DMS 273 (cell line): ENCODE measurements at regions not wholly inside any gene's neighbourhood (a gene's known extent, or its start where the extent isn't known, plus 50 kb on each side); places are given as distances from the start of the nearest gene placed in this dataset.

Experiments used
- DNase-seq: peaks from one replicate; lab custom pipeline; 2025; ENCODE audit not compliant: unreplicated experiment; lab: John Stamatoyannopoulos, UW

GRCh38 chr20:10770753-10771152, 97.0 kb upstream of the JAG1 start:
- no peak for DNase-seq

DNA sequence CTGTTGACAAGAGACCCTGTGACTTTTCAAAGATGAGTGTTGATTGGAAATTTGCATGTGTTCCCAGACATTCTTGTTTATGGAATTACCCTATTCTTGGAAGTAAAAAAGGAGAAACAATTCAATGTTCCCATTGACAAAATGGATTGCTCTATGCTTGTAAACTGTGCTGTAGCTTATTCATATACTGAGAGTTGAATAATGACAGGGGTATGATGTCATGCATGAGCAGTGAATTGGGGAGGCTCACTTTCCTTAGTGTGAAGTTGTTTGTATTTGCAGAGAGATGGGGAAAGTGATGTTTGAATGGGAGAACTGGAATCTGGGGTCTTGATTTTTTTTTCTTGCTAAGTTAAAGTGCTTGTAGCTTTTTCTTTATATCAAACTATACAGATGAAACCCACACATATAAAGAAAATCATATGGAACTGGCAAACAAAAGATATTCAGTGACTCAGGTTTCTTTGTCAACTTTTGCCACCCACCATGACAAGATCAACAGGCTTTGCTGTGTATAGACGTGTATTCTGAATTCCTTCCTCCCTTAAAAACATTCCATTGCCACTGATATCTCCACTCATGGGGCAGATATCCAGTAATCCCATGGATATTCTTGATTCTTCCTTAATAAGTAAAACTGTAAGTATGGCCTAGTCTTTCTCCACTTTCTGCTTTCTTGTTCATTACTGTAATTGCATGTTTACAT, 97.8 kb upstream of the JAG1 start:
- no peak for DNase-seq

DNA sequence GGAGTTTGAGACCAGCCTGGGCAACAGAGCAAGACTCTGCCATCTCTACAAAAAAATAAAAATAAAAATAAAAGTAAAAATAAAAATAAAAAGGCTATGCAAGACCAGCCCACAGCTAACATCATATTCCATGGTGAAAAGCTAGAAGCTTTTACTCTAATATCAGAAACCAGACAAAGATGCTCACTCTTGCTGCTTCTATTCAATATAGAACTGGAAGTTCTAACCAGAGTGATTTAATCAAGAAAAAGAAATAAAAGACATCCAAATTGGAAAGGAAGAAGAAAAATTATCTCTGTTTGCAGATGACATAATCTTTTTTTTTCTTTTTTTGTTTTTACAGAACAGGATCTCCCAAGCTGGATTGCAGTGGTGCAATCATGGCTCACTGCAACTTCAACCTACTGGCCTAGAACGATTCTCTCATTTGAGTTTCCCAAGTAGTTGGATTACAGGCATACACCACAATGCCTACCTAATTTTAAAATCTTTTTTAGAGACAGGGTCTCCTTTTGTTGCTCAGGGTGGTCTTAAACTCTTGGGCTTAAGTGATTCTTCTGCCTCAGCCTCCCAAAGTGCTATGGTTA, 100.7 kb upstream of the JAG1 start:
- DNase-seq, result no peak

DNA sequence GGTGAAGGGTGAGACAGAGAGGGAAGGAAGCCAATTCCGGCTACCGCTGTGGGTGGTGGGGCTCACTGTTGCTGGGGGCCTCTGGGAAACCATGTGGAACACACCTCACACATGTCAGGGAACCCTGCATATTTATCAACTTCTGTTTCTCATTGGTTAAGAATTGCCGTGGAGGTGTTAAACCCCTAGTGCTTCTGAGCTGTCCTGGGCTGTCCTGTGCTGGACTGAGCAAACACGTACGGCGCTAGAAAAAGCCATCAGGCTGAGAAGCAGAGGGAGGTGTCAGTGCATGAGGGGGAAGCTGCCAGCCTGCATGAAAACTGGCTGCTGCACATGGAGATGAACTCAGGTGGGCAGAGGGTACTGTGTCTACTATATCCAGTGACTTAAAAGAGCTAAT, 103.9 kb upstream of the JAG1 start:
- no peak for DNase-seq

GRCh38 chr20:10779911-10780310, 106.1 kb upstream of the JAG1 start:
- DNase-seq, result no peak

GRCh38 chr20:10780901-10781300, 107.1 kb upstream of the JAG1 start:
- no peak for DNase-seq

GRCh38 chr20:10781526-10781925, 107.7 kb upstream of the JAG1 start:
- no peak for DNase-seq

GRCh38 chr20:10783707-10784553, 110.1 kb upstream of the JAG1 start:
- DNase-seq, result peak; percentile 5

DNA sequence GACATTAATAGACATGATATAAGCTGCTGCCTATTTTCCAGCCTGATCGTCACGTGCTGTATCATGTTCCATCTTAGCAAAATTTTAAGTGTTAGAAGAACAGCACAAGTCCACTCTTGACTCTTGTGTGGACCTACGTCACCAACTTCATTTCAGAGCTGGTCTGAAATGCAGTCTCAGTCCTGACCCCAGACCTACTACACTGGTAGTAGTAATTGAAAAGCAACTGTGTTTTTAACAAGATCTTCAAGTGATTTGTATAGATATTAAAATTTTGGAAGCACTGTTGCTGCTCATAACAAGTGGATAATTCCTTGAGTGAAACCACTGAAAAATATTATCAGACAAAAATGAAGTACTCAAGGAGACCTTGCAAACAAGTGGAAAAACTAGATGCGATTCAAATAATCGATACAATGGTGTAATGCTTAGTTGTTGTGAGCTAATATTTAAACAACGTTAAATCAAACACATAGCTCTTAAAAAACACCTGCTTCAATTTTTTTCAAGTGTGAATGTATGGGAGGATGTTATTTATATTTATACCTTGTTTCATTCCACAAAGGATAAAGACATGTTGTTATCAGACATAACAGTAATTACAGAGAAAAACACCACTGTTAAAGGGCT, 110.9 kb upstream of the JAG1 start:
- no peak for DNase-seq

DNA sequence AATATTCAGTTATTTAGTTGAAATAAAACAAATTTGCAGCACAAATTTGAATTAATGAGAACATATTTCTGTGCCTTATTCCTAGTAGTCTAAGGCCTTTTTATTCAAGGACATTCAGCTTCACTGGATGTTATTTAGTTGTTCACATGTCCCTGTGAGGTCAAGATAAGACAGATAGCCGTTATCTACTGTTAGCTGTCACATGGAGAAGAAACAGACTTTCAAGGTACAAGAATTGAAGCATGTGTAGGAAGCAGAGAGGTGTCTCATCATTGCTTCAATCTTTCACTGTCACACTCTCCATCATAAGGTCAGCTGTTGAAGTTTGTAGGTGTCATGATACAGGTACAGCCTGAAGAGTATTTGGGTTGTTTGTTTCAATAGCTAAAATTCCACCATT, 112.9 kb upstream of the JAG1 start:
- no peak for DNase-seq

GRCh38 chr20:10788055-10788454, 114.3 kb upstream of the JAG1 start:
- DNase-seq, result no peak

DNA sequence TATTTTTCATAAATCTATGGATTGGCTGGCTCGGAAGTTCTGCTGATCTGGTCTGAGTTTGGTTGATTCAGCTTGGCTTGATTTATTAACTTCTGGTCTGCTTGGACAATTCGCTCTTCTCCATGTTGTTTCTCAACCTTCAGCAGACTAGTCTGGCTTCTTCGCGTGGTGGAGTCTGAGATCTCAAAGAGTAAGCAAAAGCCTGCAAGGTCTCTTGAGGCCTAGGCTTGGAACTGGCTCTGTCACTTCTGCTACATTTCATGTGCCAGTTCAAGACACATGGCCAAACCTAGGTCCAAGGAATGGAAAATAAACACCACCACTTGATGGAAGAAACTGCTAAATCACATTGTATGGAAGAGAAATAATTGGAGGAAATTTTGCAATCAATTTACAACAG, 115.1 kb upstream of the JAG1 start:
- DNase-seq, result no peak

- no peak for DNase-seq
Observed at GRCh38 chr20:10789386-10789785, 115.6 kb upstream of the JAG1 start.

DNA sequence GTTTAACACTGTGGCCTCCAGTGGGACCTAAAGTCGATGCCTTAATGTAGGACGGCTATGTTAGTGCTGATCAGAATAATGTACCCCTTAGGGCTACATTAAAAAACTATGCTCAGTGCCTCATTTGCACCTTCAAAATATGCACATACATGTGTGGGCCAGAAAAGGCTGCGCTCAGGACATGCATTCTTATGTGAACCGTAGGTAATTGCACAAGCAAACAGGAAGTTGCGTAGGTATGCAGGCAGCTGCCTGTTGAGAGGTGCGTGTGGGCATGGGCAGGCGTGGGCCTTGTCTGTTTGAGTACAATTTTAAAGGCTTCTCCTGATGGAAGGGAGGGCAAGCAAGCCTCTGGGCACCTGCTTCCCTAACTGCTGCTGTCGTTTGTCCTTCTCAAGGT, 116.2 kb upstream of the JAG1 start:
- DNase-seq, result no peak

DNA sequence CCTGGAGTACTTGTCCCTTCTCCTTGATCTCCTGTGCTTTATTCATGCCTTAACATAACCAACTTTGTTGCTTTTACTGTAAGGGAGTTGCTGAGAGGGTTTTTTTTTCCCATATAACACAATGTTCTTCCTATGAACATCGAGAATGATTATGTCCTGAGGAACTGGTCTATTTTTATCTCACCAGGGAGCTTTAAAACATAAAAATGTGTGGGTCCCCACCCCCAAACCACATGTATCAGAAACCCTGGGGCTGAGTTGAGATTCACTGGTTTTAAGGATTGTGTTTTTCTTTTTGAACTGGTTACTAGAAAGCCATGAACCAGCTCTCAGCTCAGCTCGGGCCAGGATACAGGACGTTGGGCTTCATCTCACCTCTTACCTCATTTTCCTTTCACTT, 118.5 kb upstream of the JAG1 start:
- DNase-seq, result no peak

DNA sequence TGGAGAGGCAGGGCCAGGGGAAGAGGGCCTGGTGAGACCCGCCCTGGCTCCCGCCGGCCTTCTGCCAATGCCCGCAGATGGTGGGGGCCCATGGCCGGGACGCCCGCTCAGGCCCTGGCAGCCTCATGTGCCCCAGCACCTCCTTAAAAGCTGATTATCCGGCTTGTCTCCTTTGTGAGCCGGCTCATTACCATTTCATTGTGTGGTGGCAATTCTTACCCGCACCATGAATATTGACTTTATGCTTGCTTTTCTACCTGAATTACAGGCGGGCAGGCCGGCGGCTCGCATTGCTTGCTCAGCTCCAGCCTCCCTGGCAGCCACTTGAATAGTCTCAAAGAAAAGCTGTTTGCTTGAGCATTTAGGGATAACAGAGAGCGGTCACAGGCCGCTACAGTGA, 120.0 kb upstream of the JAG1 start:
- no peak for DNase-seq

DNA sequence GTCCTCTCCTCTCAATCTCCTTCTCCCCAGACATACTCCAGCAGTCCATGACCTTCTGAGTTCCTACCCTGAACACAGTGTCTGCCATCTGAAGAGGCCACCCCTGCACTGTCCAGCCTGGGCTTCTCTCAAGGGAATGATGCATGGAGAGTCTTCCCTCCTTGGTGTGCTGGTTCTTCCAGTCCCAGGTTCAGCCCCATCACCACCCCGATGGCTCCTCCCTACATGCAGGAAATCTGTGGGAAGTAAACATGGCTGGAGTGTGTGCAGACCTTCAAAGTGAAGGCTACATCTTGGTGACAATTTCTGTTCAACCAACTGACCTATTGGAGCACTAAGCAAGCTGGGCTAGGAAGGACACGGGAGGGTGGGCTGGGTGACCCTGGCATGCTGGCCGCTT, 121.0 kb upstream of the JAG1 start:
- DNase-seq, result no peak

DNA sequence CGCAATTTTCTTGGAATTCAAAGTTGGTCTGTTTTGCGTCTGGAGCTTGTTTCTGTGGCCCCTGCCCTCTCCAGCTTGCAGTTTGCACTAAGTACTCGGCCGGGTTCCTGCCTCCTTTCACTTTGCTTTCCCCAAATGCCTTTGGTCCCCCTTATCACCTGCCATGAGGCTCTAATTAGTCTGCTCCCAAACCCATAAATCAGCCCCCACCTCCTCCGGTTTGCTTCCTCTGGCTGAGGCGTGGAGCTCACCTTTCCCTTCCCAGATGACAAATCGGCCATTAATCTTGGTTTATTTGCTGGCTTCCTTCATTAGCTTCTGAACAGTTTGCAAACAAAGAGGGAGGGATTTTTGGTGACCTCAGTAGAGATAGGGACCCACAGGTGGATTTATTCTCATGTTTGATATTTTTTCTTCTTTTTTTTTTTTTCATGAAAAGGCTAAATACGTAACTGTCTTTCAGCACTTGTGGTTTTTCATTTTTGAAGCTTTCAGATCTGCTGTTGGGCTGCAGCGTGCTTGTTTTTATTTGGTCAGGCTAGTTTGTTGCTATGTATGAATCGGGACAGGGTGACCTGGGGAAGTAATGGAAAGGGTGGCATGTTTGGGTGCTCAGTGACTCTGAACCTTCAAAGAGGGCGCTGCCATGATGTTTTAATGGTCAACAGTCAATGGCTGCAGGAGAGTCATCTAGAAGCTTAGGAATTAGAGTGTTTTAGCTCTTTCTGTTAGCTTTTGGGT, 121.7 kb upstream of the JAG1 start:
- no peak for DNase-seq

GRCh38 chr20:10798811-10799210, 125.0 kb upstream of the JAG1 start:
- no peak for DNase-seq

- DNase-seq, result no peak
Observed at GRCh38 chr20:10799735-10800134, 125.9 kb upstream of the JAG1 start.

DNA sequence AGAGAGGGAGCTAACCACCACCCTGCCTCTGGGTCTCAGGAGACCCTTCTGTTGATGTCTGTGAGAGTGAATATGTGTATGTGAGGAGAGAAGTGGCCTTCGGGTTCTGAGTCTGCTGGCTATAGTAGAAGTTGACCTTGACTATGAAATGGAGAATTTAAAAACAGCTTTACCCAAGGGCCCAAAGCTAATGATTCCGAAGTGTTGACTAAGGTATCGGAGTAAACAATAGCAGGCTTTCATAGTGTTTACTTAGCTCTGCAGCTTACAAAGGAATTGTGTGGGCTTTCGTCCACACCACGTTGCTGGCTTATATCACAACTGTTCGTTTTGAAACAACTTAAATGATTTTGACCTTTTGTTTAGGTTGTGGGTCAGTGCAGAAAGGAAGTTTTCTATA, 126.5 kb upstream of the JAG1 start:
- no peak for DNase-seq
